HFF-Myc (cell line): ENCODE measurements at regions not wholly inside any gene's neighbourhood (a gene's known extent, or its start where the extent isn't known, plus 50 kb on each side); places are given as distances from the start of the nearest gene placed in this dataset.

ENCODE experiments used
- DNase-seq: peaks from one replicate; pipeline ENCODE4 v3.0.0-alpha.2; 2011; ENCODE audit warnings: low read depth; ENCODE audit errors: extremely low read depth
- H3K4me3 ChIP-seq: replicated peaks from 2 replicates; pipeline ENCODE4 v1.5.1; 2011; ENCODE audit warnings: low read depth, mild to moderate bottlenecking, control low read depth, low read length
- CTCF ChIP-seq: IDR thresholded peaks from 2 replicates; pipeline ENCODE4 v1.5.1; 2012; ENCODE audit warnings: mild to moderate bottlenecking, low read depth, low read length, control low read depth; ENCODE audit errors: missing control alignments

GRCh38 chr11:33554219-33554618, 146.4 kb downstream of the C11orf91 start:
- DNase-seq, result no peak
- no peak overlapping the region for H3K4me3 ChIP-seq
- no peak for TF ChIP-seq CTCF

GRCh38 chr11:33553486-33553885, 147.1 kb downstream of the C11orf91 start:
- no peak for DNase-seq
- no peak for TF ChIP-seq CTCF

GRCh38 chr11:33552756-33553155, 147.9 kb downstream of the C11orf91 start:
- no peak for TF ChIP-seq CTCF
- DNase-seq, result no peak
- H3K4me3 ChIP-seq, result no peak overlapping the region

More at GRCh38 chr11:33553486-33553885, 147.1 kb downstream of the C11orf91 start:
- H3K4me3 ChIP-seq, result no peak overlapping the region

DNA sequence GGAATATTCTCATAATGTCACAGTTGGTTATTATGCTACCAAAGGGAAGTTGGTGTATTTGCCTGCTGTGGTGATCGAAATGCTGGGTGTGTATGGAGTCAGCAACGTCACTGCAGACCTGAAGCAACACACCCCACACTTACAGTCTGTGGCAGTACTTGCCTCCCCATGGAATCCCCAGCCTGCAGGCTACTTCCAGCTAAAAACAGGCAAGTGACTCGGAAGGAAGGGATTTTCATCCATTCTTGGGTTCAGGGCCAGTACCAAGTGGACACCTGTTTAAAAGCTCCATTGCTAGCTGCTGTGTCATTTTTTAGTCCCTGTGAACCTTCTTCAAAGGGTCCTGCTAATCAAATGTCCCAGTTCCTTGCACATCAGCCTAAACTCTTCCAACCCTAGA, 149.6 kb downstream of the C11orf91 start:
- TF ChIP-seq CTCF, result no peak
- no peak overlapping the region for H3K4me3 ChIP-seq
- DNase-seq, result no peak

DNA sequence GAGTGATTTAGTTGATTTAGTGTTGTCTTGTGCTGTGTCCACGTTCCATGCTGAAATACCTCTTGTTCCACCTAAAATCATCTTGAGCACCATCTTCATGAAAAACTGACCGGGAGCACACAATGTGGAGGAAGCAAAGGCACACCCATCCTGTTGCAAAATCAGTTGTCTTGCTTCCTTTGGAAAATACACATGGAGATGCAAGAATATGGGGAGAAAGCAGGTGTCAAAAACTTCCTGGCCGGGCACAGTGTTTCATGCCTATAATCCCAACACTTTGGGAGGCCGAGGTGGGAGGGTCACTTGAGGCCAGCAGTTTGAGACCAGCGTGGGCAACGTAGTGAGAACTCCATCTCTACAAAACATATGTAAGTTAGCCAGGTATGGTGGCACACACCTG, 151.1 kb downstream of the C11orf91 start:
- no peak for TF ChIP-seq CTCF
- DNase-seq, result no peak
- H3K4me3 ChIP-seq, result no peak overlapping the region

DNA sequence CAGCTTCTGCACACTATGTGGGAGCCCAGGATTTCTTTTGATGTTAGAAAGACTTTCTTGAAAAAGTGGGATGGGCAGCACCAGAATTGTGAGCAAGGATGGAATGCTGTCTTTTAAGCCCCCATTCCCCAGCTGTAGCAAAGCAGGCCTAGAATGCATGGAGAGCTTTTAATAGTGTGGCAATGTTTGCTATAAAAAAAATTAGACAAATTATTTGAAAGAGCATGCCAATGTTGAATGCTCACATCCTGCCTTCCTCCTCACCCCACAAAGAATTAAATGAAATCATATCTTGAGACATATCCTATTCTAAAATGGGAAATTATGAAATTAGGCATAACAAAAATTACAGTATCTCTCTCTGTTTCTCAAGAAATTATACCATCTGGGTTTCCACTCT, 154.7 kb downstream of the C11orf91 start:
- H3K4me3 ChIP-seq, result no peak overlapping the region
- no peak for DNase-seq
- TF ChIP-seq CTCF, result no peak

GRCh38 chr11:33544593-33545373, 155.8 kb downstream of the C11orf91 start:
- no peak for DNase-seq
- TF ChIP-seq CTCF, result no peak
- H3K4me3 ChIP-seq, result no peak overlapping the region
